Fibroblast of mammary gland (primary cell): ENCODE measurements at regions not wholly inside any gene's neighbourhood (a gene's known extent, or its start where the extent isn't known, plus 50 kb on each side); places are given as distances from the start of the nearest gene placed in this dataset.
A peak's percentile ranks its signal among the peaks of the same experiment; 100 is the strongest.
"Not testable (repeated sequence)": the region's sequence is repeated elsewhere in the genome, so short reads cannot be mapped to it uniquely, and the experiment has no call there.

ENCODE experiments used
- DNase-seq: peaks from one replicate; pipeline ENCODE4 v3.0.0-alpha.2; 2010; ENCODE audit warnings: low read depth
- H3K4me3 ChIP-seq: 2 replicates; pipeline ENCODE4 v1.5.1; 2011; ENCODE audit warnings: low read depth, mild to moderate bottlenecking, low read length, moderate library complexity; ENCODE audit not compliant: control insufficient read depth
- CTCF ChIP-seq: conservative IDR thresholded peaks from 2 replicates; pipeline ENCODE4 v1.5.1; 2011; ENCODE audit warnings: low read depth, low read length, inconsistent platforms; ENCODE audit not compliant: control insufficient read depth, insufficient read depth

GRCh38 chr7:29723599-29723998 is 82.7 kb upstream of the WIPF3 start:
- DNase-seq = peak; percentile 39
- no peak for TF ChIP-seq CTCF
- H3K4me3 ChIP-seq = no peak overlapping the region

- H3K4me3 ChIP-seq, DNase-seq: not testable (repeated sequence)
Measured at GRCh38 chr7:29729534-29730165, 76.7 kb upstream of the WIPF3 start.

GRCh38 chr7:29734246-29734731 is 72.0 kb upstream of the WIPF3 start:
- no peak overlapping the region for H3K4me3 ChIP-seq
- no peak for DNase-seq
- TF ChIP-seq CTCF = no peak

GRCh38 chr7:29747645-29748245 is 58.6 kb upstream of the WIPF3 start:
- peak; percentile 15 for DNase-seq
- H3K4me3 ChIP-seq = not testable (repeated sequence)

GRCh38 chr7:29748286-29749099 is 57.8 kb upstream of the WIPF3 start:
- no peak overlapping the region for H3K4me3 ChIP-seq
- peak; percentile 61 for TF ChIP-seq CTCF
- peak; percentile 64 for DNase-seq

- no peak for DNase-seq
- TF ChIP-seq CTCF = no peak
- H3K4me3 ChIP-seq = no peak overlapping the region
Measured at GRCh38 chr7:29749701-29750321, 56.5 kb upstream of the WIPF3 start.

GRCh38 chr7:29750373-29750940 is 55.9 kb upstream of the WIPF3 start:
- peak; percentile 38 for DNase-seq
- not testable (repeated sequence) for H3K4me3 ChIP-seq

GRCh38 chr7:29751012-29751411 is 55.3 kb upstream of the WIPF3 start:
- not testable (repeated sequence) for H3K4me3 ChIP-seq, DNase-seq
